Heart left ventricle (tissue), 16 donors: ENCODE measurements at regions not wholly inside any gene's neighbourhood (a gene's known extent, or its start where the extent isn't known, plus 50 kb on each side); places are given as distances from the start of the nearest gene placed in this dataset.

Source experiments
- ATAC-seq, 4 donors: fragments of 200-7000 bp; cut with Tn5 transposase; one replicate each; pipeline ENCODE4 v1.9.1; 2020 to 2022; ENCODE audit warnings: moderate library complexity in 4 of 4, mild to moderate bottlenecking in 3 of 4, moderate number of reproducible peaks in 1 of 4
- DNase-seq, 5 donors: peaks; one replicate each; pipeline ENCODE4 v3.0.0-alpha.2; 2020
- H3K27ac ChIP-seq, 12 donors: fragments of 200-600 bp; sonication (generic) in 4 of 12; one replicate each; pipeline versions ENCODE4 v1.5.0 to v1.8.0; 2016 to 2022; ENCODE audit warnings: mild to moderate bottlenecking in 2 of 12
- H3K27me3 ChIP-seq, 9 donors: fragments of 200-600 bp; sonication (generic) in 2 of 9; one replicate each; pipeline versions ENCODE4 v1.5.1 to v1.8.0; 2016 to 2022; ENCODE audit warnings: mild to moderate bottlenecking in 3 of 9
- H3K36me3 ChIP-seq, 9 donors: fragments of 200-600 bp; sonication (generic) in 2 of 9; one replicate each; pipeline versions ENCODE4 v1.5.0 to v1.8.0; 2018 to 2022; ENCODE audit warnings: mild to moderate bottlenecking in 2 of 9
- H3K4me1 ChIP-seq, 12 donors: fragments of 200-600 bp; sonication (generic) in 4 of 12; one replicate each; pipeline versions ENCODE4 v1.5.0 to v1.8.0; 2016 to 2022; ENCODE audit warnings: mild to moderate bottlenecking in 3 of 12
- H3K4me3 ChIP-seq, 12 donors: fragments of 200-600 bp; sonication (generic) in 4 of 12; one replicate each; pipeline versions ENCODE4 v1.5.0 to v1.8.0; 2017 to 2022; ENCODE audit warnings: mild to moderate bottlenecking in 9 of 12, moderate library complexity in 4 of 12
- H3K9me3 ChIP-seq, 12 donors: fragments of 200-600 bp; sonication (generic) in 4 of 12; one replicate each; pipeline versions ENCODE4 v1.5.0 to v1.8.0; 2016 to 2022; ENCODE audit warnings: mild to moderate bottlenecking in 1 of 12
- POLR2A ChIP-seq, 2 donors: fragments of 450-650 bp; IDR thresholded peaks; one replicate each; pipeline ENCODE4 v1.6.1; 2017; ENCODE audit warnings: antibody characterized with exemption in 2 of 2, mild to moderate bottlenecking in 2 of 2, moderate library complexity in 2 of 2
- WGBS, 4 donors: extraction: QIAGEN DNeasy Blood & Tissue Kit in 2 of 4; methylation state at CpG; one replicate each; pipeline versions ENCODE4 v1.1.5 to v1.1.7; 2013 to 2018; 5-methylcytosine and 5-hydroxymethylcytosine counted together
- intact Hi-C, 10 donors: fragments of 100-400 bp; cut with DNase I; formaldehyde crosslinking; loops; one replicate each; pipeline versions ENCODE4 v1.11.1 to v1.14.2; 2022
- TF ChIP-seq, protein P1 (sequence below), 12 donors: fragments of 200-600 bp; sonication (generic) in 4 of 12; IDR thresholded peaks; one replicate each; pipeline versions ENCODE4 v1.5.0 to v1.8.0; 2018 to 2022; ENCODE audit warnings: antibody characterized with exemption in 12 of 12, mild to moderate bottlenecking in 5 of 12
- donor health status: ischemic (EF 13 %, LVEDD 7.1; RV severe dilation, severe dysfunction).
- donor health status: healthy with polysubstance abuse.
- donor health status: DM: no; HTN: yes; CAD: no.
- donor health status: DM: no; HTN: no; CAD: no.
- donor health status: ischemic (EF 25% LVEDD 6.9; RV normal size, moderate dysfunction).
- donor health status: ischemic (EF 25% LVEDD 5.7; RV mildly dilated, moderate dysfunction).
- donor health status: healthy.
- donor health status: DM: yes; HTN: yes; CAD: no.
- donor health status: ischemic (EF 35%, LVEDD 5.7; RV mildly dilated, moderate dysfunction).
- donor health status: nonischemic (EF 11% LVEDD 7.7; RV severe dilation, severe dysfunction).
- donor health status: DM: yes; HTN: yes; CAD: no.
- donor health status: PGD.
- donor health status: ischemic (EF 29% LVEDD 5.4; RV normal size, mild dysfunction).
- donor health status: nonischemic (EF 23%, LVEDD 6.1; RV moderate dilation, normal function).

GRCh38 chr6:8583291-8583690 is 147.9 kb upstream of the SLC35B3 start:
- intact Hi-C loops, result no loop called here
- no peaks in the 10 kb centered on the region for H3K27me3 ChIP-seq
- H3K27ac ChIP-seq, result no peak overlapping the region
- peaks cover 0 to 7% (median 0%) of the 10 kb centered on the region in 12 donors for H3K9me3 ChIP-seq
- ATAC-seq, result no peak
- no peak overlapping the region for H3K4me3 ChIP-seq
- H3K4me1 ChIP-seq, result no peaks in the 10 kb centered on the region
- DNase-seq, result no peak
- TF ChIP-seq POLR2A (IDR thresholded peaks at IDR 0.05), result no peak
- TF ChIP-seq, protein P1, sequence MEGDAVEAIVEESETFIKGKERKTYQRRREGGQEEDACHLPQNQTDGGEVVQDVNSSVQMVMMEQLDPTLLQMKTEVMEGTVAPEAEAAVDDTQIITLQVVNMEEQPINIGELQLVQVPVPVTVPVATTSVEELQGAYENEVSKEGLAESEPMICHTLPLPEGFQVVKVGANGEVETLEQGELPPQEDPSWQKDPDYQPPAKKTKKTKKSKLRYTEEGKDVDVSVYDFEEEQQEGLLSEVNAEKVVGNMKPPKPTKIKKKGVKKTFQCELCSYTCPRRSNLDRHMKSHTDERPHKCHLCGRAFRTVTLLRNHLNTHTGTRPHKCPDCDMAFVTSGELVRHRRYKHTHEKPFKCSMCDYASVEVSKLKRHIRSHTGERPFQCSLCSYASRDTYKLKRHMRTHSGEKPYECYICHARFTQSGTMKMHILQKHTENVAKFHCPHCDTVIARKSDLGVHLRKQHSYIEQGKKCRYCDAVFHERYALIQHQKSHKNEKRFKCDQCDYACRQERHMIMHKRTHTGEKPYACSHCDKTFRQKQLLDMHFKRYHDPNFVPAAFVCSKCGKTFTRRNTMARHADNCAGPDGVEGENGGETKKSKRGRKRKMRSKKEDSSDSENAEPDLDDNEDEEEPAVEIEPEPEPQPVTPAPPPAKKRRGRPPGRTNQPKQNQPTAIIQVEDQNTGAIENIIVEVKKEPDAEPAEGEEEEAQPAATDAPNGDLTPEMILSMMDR (IDR thresholded peaks at IDR 0.05), result no peak
- H3K36me3 ChIP-seq, result no peaks in the 10 kb centered on the region

DNA sequence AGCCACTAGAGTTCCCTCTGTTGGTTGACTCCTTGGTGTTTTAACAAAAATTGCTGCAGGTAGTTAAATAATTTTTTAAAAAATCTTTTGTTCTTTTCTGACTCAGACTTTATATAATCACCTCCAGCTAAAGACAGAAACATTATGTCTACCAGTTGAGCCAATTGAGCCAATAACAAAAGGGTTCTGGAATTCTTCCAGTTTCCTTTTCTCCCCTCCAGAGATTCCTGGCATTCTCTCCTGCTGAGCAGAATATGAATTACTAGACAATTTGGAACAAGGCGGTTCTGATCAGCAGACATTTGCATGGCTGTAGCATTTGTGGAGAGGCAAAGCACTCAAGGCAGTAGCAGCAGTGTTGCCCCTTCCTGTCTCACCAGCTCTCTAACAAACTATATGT is 144.0 kb upstream of the SLC35B3 start:
- Histone ChIP-seq H3K36me3 (no peaks in the 10 kb centered on the region), H3K4me3 (no peak overlapping the region), H3K4me1 (no peaks in the 10 kb centered on the region), H3K9me3 (no peaks in the 10 kb centered on the region), H3K27me3 (no peaks in the 10 kb centered on the region), H3K27ac (no peak overlapping the region)
- 59 to 64% (median 61%) methylated on average over 1 of the region's 1 CpG for WGBS, 4 donors
- intact Hi-C loops, result no loop called here
- DNase-seq (no peak), ATAC-seq (no peak)
- no peak for TF ChIP-seq POLR2A (IDR thresholded peaks at IDR 0.05)
- TF ChIP-seq, protein P1 (IDR thresholded peaks at IDR 0.05), result no peak

DNA sequence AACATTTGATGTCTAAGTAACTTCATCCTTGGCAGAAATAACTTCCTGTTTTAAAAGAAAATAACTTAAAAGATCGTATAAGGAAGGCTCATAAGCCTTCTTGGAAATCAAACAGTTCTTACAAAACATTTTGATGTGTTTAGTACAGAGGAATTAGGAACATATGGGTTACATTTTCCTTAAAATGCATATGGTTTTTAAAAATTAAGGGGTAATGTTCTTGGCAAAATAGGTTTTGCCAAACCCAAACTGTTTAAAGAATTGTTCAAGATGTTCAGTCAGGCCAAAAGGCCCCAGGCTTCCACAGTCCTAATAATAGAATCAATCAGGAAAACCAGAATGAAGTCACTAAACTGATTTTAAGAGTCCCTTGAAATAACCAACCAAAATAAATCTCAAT is 142.7 kb upstream of the SLC35B3 start:
- Histone ChIP-seq H3K27ac (no peak overlapping the region), H3K4me3 (no peak overlapping the region), H3K36me3 (no peaks in the 10 kb centered on the region), H3K9me3 (no peaks in the 10 kb centered on the region), H3K4me1 (no peaks in the 10 kb centered on the region), H3K27me3 (no peaks in the 10 kb centered on the region)
- no peak for DNase-seq
- 48 to 57% (median 51%) methylated on average over 1 of the region's 1 CpG for WGBS, 4 donors
- no peak for ATAC-seq
- TF ChIP-seq POLR2A (IDR thresholded peaks at IDR 0.05), result no peak
- TF ChIP-seq, protein P1 (IDR thresholded peaks at IDR 0.05), result no peak
- intact Hi-C loops, result no loop called here

- no peak for TF ChIP-seq POLR2A (IDR thresholded peaks at IDR 0.05)
- TF ChIP-seq, protein P1 (IDR thresholded peaks at IDR 0.05), result no peak
- H3K9me3 ChIP-seq, result no peaks in the 10 kb centered on the region
- H3K36me3 ChIP-seq, result no peaks in the 10 kb centered on the region
- no peaks in the 10 kb centered on the region for H3K4me1 ChIP-seq
- no peak overlapping the region for H3K27ac ChIP-seq
- H3K27me3 ChIP-seq, result no peaks in the 10 kb centered on the region
- 82 to 88% (median 85%) methylated on average over 6 of the region's 6 CpGs for WGBS, 4 donors
- DNase-seq, result no peak
- no peak for ATAC-seq
- H3K4me3 ChIP-seq, result no peak overlapping the region
- intact Hi-C loops, result no loop called here
Observed at GRCh38 chr6:8574749-8575468, 139.6 kb upstream of the SLC35B3 start.
